HG03354 (cell line): ENCODE measurements at regions not wholly inside any gene's neighbourhood (a gene's known extent, or its start where the extent isn't known, plus 50 kb on each side); places are given as distances from the start of the nearest gene placed in this dataset.

Source experiments
- ATAC-seq: cut with Tn5 transposase; IDR thresholded peaks from one replicate; pipeline ENCODE4 v1.9.1; 2021; ENCODE audit warnings: mild to moderate bottlenecking; ENCODE audit not compliant: unreplicated experiment, poor library complexity, severe bottlenecking

GRCh38 chr18:61019338-61020301 lies 313.6 kb upstream of the CDH20 start:
- no peak for ATAC-seq

- no peak for ATAC-seq
Observed at GRCh38 chr18:61025596-61025995, 307.6 kb upstream of the CDH20 start.

DNA sequence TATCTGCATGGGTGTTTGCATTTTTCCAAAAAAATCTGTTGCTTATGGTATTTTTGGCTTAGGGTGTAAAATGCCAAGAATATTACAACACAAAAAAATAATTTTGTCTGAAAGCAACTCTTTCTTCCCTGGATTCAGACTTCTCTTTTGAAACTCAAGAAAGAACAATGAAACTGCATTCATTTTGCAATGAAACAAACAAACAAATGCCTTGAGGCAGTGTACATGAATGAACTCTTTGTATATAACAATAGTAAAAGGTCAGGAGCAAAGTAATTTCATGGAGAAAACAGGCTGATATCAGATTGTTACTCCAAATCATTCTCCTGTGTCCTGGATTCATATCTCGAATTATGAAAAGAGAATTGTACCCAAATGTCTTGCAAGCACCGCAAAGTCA lies 301.6 kb upstream of the CDH20 start:
- no peak for ATAC-seq

DNA sequence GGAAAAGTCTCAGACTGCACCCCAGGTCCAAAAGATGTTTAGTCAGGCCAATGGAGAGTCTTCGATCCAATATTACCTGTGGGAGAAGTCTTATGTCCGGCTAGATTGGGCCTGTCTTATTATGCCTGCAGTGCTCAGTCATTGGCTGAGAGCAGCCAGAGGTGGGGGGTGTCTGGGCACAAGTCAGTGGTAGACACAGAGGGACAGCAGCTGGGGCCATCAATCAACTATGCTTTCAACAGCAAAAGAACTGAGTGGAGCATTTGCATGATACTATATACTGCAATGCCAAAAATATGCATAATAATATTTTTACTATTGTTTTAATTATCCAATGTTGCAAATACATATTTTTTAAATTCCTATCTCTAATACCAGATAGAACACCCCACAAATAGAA lies 298.6 kb upstream of the CDH20 start:
- no peak for ATAC-seq

GRCh38 chr18:61039251-61039650 lies 294.0 kb upstream of the CDH20 start:
- ATAC-seq = no peak

- ATAC-seq = no peak
Observed at GRCh38 chr18:61047794-61048193, 285.4 kb upstream of the CDH20 start.

DNA sequence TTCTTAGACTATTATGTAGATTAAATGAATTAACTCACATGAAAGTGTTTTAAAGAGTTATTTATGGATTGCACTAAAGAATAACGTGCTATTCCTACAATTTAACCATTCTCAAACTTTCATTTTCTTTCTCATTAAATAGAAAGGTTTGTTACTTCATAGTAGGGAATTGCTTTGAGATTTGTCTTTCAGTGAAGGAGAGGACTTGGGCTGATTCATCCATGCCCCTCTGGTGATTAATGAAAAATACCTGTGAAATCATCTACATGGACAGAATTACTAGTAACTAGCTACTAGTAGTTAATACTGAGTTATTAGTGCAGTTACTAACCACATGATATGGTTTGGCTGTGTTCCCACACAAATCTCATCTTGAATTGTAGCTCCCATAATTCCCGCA lies 275.8 kb upstream of the CDH20 start:
- ATAC-seq = no peak

DNA sequence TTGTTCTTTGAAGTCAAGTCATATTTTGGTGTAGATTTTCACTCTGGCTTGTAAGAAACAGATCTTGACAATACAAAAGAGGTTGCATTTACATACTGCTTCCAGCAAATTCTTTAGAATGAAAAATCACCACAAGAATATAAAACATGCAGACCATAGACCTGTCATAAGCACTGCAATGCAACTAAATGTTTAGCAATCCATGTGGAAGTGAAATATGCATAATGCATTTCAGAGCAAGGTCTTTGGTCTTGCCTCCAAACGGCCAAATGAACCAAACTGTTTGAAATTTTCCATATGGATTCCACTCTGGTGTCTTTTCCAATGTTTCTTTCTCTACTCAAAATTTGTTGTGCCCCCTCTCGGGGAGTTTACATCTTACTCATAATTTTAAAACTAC lies 271.0 kb upstream of the CDH20 start:
- ATAC-seq = no peak

GRCh38 chr18:61064911-61065310 lies 268.3 kb upstream of the CDH20 start:
- ATAC-seq = no peak

DNA sequence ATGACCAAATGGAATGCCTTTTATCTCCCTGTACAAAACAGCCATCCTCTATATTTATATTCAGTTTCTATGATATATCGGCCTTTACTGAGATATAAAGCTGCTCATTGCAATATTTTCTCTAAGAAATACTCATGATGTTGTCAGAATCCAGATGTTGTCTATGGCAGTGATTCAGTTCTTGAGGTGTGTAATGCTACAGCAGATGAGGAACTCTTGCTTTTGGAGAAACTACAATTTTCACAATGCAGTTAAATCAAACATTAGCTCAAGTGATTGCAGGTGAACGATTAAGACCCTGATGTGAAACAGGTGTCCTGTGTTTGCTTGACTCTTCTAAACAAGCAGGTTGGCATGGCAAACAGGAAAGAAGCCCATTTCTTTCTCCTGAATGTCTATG lies 256.2 kb upstream of the CDH20 start:
- no peak for ATAC-seq

- ATAC-seq = no peak
Observed at GRCh38 chr18:61079714-61080113, 253.5 kb upstream of the CDH20 start.

GRCh38 chr18:61080954-61081528 lies 252.2 kb upstream of the CDH20 start:
- no peak for ATAC-seq

DNA sequence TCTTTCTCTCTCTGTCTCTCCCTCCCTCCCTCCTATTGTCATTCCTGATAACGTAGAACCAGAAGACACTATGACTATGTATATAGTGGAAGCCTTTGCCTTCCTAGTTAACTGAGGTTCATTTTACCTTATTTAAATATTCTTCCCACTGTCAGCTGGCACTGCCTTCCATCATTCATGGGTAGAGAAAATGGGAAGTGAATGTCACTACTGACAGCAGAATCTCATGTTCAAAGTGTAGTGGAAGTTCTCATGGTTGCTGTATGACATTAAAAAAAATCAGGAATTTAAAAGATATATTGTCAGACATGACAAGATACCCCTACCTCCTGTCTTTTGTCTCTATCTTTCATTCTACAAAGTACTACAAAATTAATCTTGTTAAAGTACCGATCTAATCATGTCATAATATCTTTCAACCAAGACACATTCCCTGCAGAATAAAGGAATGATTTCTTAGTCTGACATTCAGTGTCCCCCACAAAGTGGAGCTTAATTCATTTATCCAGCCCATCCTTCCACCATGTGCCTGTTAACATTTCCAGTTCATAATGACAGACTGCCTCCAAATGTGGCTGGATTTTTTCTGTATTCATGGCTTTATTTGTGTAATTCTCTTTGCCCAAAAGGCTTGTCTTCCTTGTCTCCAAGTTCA lies 250.1 kb upstream of the CDH20 start:
- ATAC-seq = no peak

DNA sequence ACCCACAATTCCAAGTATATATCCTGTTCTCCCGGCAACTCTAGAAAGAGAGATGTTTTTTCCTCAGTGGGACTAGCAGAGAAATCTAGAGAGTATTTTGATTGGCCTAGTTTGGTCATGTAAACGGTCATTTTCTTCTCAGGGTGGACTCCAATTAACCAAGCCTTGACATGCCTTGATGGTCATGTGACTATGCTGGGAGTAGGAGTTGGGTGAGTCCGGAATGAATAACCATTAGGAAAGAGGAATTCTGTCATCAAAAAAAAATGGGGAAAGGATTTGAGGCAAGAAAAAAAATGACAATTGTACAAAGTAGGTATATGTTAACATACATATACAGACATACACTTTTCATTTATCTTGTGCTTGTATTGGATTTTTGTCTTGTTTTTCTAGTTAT lies 248.2 kb upstream of the CDH20 start:
- no peak for ATAC-seq

DNA sequence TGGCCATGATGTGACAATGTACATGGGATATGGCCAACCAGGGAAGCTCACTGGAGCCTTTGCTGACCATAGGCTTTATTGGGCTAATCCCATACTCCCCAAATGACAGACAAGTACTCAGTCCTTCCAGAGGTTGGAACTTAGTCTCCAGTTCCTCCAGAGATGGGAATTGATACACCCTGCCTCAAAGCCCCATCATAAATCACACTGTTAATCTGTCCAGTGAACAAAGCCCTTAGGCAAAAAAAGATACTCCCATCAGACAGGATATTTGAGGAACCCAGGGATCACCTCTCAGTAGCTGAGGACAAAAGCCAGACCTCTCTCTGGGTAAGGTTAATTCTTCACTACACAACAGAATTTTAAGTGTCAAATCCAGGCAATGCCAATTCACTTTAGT lies 247.5 kb upstream of the CDH20 start:
- ATAC-seq = no peak

- no peak for ATAC-seq
Observed at GRCh38 chr18:61086657-61087056, 246.6 kb upstream of the CDH20 start.

DNA sequence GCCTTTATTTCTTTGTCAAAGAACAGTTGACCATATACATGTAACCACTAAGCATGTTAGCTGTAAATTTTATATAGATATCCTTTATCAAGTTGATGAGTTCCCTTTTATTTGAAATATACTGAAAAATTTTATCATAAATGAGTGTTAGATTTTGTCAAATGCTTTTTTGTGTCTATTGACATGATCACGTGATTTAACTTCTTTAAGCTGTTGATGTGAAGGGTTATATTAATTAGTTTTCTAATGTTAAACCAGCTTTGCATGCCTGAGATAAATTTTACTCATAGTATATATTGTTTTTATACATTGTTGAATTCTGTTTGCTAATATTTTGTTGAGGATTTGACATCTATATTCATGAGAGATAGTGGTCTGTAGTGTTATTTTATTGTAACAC lies 241.9 kb upstream of the CDH20 start:
- ATAC-seq = no peak

GRCh38 chr18:61093965-61094364 lies 239.3 kb upstream of the CDH20 start:
- ATAC-seq = no peak

DNA sequence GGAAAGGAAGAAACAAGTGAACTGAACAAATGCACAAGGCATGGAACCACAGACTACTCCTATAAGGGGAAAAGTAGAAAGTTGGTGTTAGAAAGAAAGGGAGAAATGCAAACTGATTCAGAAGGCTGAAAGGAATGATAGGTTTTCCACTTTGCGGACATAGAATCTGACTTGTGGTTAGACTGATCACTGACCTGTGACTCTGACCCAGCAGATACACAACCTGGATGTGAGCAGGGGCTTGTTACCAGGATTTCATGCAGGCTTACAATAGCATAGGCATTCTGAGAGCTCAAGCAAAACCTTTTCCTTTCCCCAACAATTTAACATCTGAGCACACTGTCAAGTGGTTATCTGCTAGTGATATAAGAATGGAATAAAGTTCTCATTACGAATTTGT lies 237.0 kb upstream of the CDH20 start:
- ATAC-seq = no peak

GRCh38 chr18:61107113-61107512 lies 226.1 kb upstream of the CDH20 start:
- no peak for ATAC-seq

DNA sequence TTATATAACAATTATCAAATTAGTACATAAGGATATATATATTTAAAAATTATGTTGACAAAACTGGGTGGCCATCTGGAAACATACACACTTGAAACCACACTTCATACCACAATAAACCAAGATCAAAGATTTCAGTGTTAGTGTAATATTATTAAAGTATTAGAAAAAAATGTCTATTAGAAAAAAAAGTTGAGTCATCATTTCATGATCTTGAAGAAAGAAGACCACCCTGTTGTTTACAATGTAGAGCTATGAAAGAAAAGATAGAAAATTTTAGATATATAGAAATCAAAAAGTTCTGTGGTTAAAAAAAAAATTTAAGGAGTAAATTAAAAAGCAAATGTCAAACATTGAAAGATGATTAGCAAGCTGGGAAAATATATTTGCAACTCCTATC lies 224.5 kb upstream of the CDH20 start:
- no peak for ATAC-seq
